K562 (cell line): ENCODE measurements at regions not wholly inside any gene's neighbourhood (a gene's known extent, or its start where the extent isn't known, plus 50 kb on each side); places are given as distances from the start of the nearest gene placed in this dataset.

Experiments
- ATAC-seq: fragments of 200-7000 bp; cut with Tn5 transposase; 3 replicates; pipeline ENCODE4 v1.9.1; 2020; ENCODE audit warnings: moderate library complexity
- BruUV-seq: library from RNA; stranded (reverse); fragments of 400-500 nt; replicated peaks from 2 replicates; lab custom pipeline; 2021; lab: Mats Ljungman, UMichigan
- CTCF ChIA-PET: fragments of 300-600 bp; formaldehyde crosslinking; extraction: SDS; loops from one replicate; lab custom pipeline; 2021; ENCODE audit warnings: low intra/inter-chr PET ratio; lab: Yijun Ruan, JAX
- POLR2A ChIA-PET: fragments of 300-600, 350-650 bp; sonication (Branson Sonifier 250); formaldehyde crosslinking; extraction: SDS; loops from one replicate; lab custom pipeline; 2021; ENCODE audit warnings: antibody characterized with exemption, inconsistent platforms; lab: Yijun Ruan, JAX
- DNase-seq, 4 experiments: peaks; one replicate each; pipeline versions ENCODE4 v3.0.0 to v3.0.0-alpha.2; 2011 to 2018; ENCODE audit warnings: low spot score in 3 of 4, mixed read lengths in 3 of 4; ENCODE audit errors: extremely low read depth in 1 of 4
- FAIRE-seq: peaks from 2 replicates; lab custom pipeline; 2011; peaks lifted over from hg19 to GRCh38; lab: Jason Lieb, UNC
- H2AFZ ChIP-seq: 2 replicates; pipeline ENCODE4 v1.6.0; 2011; ENCODE audit warnings: low read depth, low read length, control low read depth, inconsistent platforms
- H3K27ac ChIP-seq: fragments of 200-600 bp; 3 replicates; pipeline ENCODE4 v1.8.0; 2011; ENCODE audit warnings: low read depth, mild to moderate bottlenecking, control low read depth, inconsistent platforms, low read length, moderate library complexity, mixed read lengths; ENCODE audit errors: extremely low read depth
- H3K27me3 ChIP-seq, 2 experiments: fragments of 300-600 bp in 1 of 2; 2 replicates in 1 of 2; 3 replicates in 1 of 2; pipeline versions ENCODE4 v1.6.0 to v1.8.0; 2011; ENCODE audit warnings: inconsistent platforms in 2 of 2, low read length in 2 of 2, mild to moderate bottlenecking in 1 of 2, mixed read lengths in 1 of 2, moderate library complexity in 1 of 2; ENCODE audit not compliant: control insufficient read depth in 2 of 2, insufficient read depth in 2 of 2
- H3K36me3 ChIP-seq: fragments of 300-600 bp; 3 replicates; pipeline ENCODE4 v1.8.0; 2011; ENCODE audit warnings: mild to moderate bottlenecking, low read length, inconsistent platforms; ENCODE audit not compliant: control insufficient read depth, insufficient read depth
- H3K4me1 ChIP-seq, 2 experiments: fragments of 200-600 bp in 1 of 2; replicated peaks in 1 of 2; 2 replicates in 1 of 2; 3 replicates in 1 of 2; pipeline versions ENCODE4 v1.5.1 to v1.8.0; 2011; ENCODE audit warnings: inconsistent platforms in 2 of 2, low read length in 2 of 2, mild to moderate bottlenecking in 1 of 2, mixed read lengths in 1 of 2, moderate library complexity in 1 of 2; ENCODE audit not compliant: control insufficient read depth in 2 of 2, insufficient read depth in 2 of 2
- H3K4me2 ChIP-seq: 2 replicates; pipeline ENCODE4 v1.6.1; 2011; ENCODE audit warnings: low read length, control low read depth, inconsistent platforms, mixed read lengths; ENCODE audit not compliant: insufficient read depth
- H3K4me3 ChIP-seq: fragments of 200-600 bp; sonication (generic), shearing (Covaris generic); 2 replicates; pipeline ENCODE4 v1.5.1; 2016; ENCODE audit warnings: control low read depth, inconsistent platforms
- H3K79me2 ChIP-seq: fragments of 200-600 bp; 3 replicates; pipeline ENCODE4 v1.8.0; 2011; ENCODE audit warnings: low read length, inconsistent platforms; ENCODE audit not compliant: control insufficient read depth, insufficient read depth
- H3K9ac ChIP-seq, 2 experiments: 2 replicates each; pipeline versions ENCODE4 v1.6.0 to v1.6.1; 2011; ENCODE audit warnings: low read depth in 2 of 2, low read length in 2 of 2, control low read depth in 1 of 2, inconsistent platforms in 1 of 2, mild to moderate bottlenecking in 1 of 2, mixed read lengths in 1 of 2; ENCODE audit not compliant: insufficient read depth in 1 of 2
- H3K9me1 ChIP-seq: one replicate; pipeline ENCODE4 v1.6.0; 2011; ENCODE audit warnings: inconsistent platforms, mild to moderate bottlenecking, low read length, moderate library complexity; ENCODE audit not compliant: control insufficient read depth, insufficient read depth
- H3K9me3 ChIP-seq: replicated peaks from 2 replicates; pipeline ENCODE4 v1.5.1; 2011; ENCODE audit warnings: low read depth, low read length, inconsistent platforms; ENCODE audit not compliant: control insufficient read depth, insufficient read depth
- H4K20me1 ChIP-seq: replicated peaks from 2 replicates; pipeline ENCODE4 v1.6.1; 2011; ENCODE audit warnings: low read length, inconsistent platforms, mixed read lengths; ENCODE audit not compliant: control insufficient read depth, insufficient read depth
- CREB3L1 ChIP-seq: fragments of 450-650 bp; IDR thresholded peaks from 2 replicates; pipeline ENCODE4 v1.6.1; 2014; ENCODE audit warnings: low read depth, mild to moderate bottlenecking, moderate library complexity, borderline replicate concordance
- GATAD2B ChIP-seq: fragments of 450-650 bp; IDR thresholded peaks from 2 replicates; pipeline ENCODE4 v1.6.1; 2017; ENCODE audit warnings: mild to moderate bottlenecking, borderline replicate concordance
- KDM5B ChIP-seq: fragments of 200-600 bp; sonication (generic); IDR thresholded peaks from 2 replicates; pipeline ENCODE4 v1.6.1; 2012; ENCODE audit warnings: low read depth, mild to moderate bottlenecking, moderate library complexity, low read length, control low read depth, inconsistent platforms; ENCODE audit not compliant: insufficient replicate concordance
- POLR2A ChIP-seq: fragments of 450-650 bp; conservative IDR thresholded peaks from 2 replicates; pipeline ENCODE4 v1.6.1; 2016
- SNIP1 ChIP-seq: fragments of 450-650 bp; IDR thresholded peaks from 2 replicates; pipeline ENCODE4 v1.7.1; 2017; ENCODE audit warnings: low read depth, mild to moderate bottlenecking
- THRAP3 ChIP-seq: fragments of 450-650 bp; IDR thresholded peaks from 2 replicates; pipeline ENCODE4 v1.6.1; 2016; ENCODE audit warnings: mild to moderate bottlenecking, inconsistent platforms, borderline replicate concordance
- ZNF589 ChIP-seq: fragments of 200-800 bp; sonication (Bioruptor generic); IDR thresholded peaks from 2 replicates; pipeline ENCODE4 v1.6.1; 2016; ENCODE audit warnings: low read depth, missing genetic modification characterization, missing compliant biosample characterization
- WGBS: fragments of 100-300 bp; shearing (Covaris generic); methylation state at CpG from one replicate; pipeline ENCODE4 v1.1.6; 2016; ENCODE audit warnings: low coverage, mixed read lengths; ENCODE audit not compliant: insufficient coverage; ENCODE audit errors: missing lambda C conversion rate; 5-methylcytosine and 5-hydroxymethylcytosine counted together
- in situ Hi-C: fragments of 300-500 bp; cut with MboI; formaldehyde crosslinking; loops from 4 replicates; pipeline ENCODE4 v1.15.0; 2018; ENCODE audit warnings: inconsistent platforms, mixed read lengths
- intact Hi-C: fragments of 100-400 bp; cut with micrococcal nuclease; formaldehyde crosslinking; loops from 2 replicates; pipeline ENCODE4 v1.14.2; 2022

- BruUV-seq = no TSS peak
- H3K4me3 ChIP-seq = no peak overlapping the region
Observed at GRCh38 chr17:72426321-72426720, 305.5 kb downstream of the SOX9 start.

More at GRCh38 chr17:72426321-72426720, 305.5 kb downstream of the SOX9 start:
- Histone ChIP-seq H3K9me1 (no peaks in the 10 kb centered on the region), H3K27ac (no peak overlapping the region)
- DNase-seq = no peak
- in situ Hi-C loops = no loop called here
- no peak for FAIRE-seq
- TF ChIP-seq KDM5B = no peak
- no peak for TF ChIP-seq POLR2A
- no peak for TF ChIP-seq THRAP3
- TF ChIP-seq GATAD2B = no peak
- TF ChIP-seq ZNF589 (CRISPR knock-in tag) = no peak
- no peak for TF ChIP-seq CREB3L1
- no peak for TF ChIP-seq SNIP1
- TF ChIP-seq, all 486 proteins: peak for 0
- POLR2A ChIA-PET = interaction anchor here (0.7 to 1.0 kb wide), 2 partner anchors 46 to 1230 kb away, joined by 3 read pairs; no protein-coding TSS in a partner anchor
- H3K36me3 ChIP-seq = no peaks in the 10 kb centered on the region
- no peak overlapping the region for H3K4me2 ChIP-seq
- intact Hi-C loops = no loop called here
- H3K27me3 ChIP-seq = peaks cover 0 to 10% of the 10 kb centered on the region in 2 experiments; a peak in 1 of 5 replicates
- no peaks in the 10 kb centered on the region for H3K79me2 ChIP-seq
- no peaks in the 10 kb centered on the region for H3K9me3 ChIP-seq
- H4K20me1 ChIP-seq = no peaks in the 10 kb centered on the region
- no peaks in the 10 kb centered on the region for H3K4me1 ChIP-seq
- no peak overlapping the region for H2AFZ ChIP-seq
- no peak overlapping the region for H3K9ac ChIP-seq
- 0% methylated on average over 4 of the region's 4 CpGs for WGBS
- ATAC-seq = no peak
- CTCF ChIA-PET = no interaction called here
